GM18520 (cell line): ENCODE measurements at regions not wholly inside any gene's neighbourhood (a gene's known extent, or its start where the extent isn't known, plus 50 kb on each side); places are given as distances from the start of the nearest gene placed in this dataset.

Source experiments
- ATAC-seq: cut with Tn5 transposase; IDR thresholded peaks from one replicate; pipeline ENCODE4 v1.9.1; 2021; ENCODE audit not compliant: unreplicated experiment

DNA sequence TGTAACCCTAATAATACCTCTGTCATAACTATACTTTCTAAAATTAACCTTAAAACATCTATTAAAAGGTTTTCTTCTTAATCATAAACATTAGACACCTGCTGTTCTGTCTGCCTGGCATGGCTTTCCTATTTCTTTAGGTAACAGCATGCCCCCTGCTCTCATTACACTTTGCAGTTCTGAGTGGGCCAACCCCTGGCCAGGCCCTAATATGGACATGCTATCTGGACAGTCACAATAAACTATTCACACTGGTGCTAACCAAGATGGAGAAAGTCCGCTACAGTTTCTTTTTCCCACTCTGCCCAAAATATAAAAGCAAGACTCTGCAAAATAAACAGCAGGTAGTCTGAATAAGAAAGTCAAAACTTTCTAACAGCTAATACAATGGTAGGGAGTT, 84.0 kb downstream of the ELAPOR2 start:
- no peak for ATAC-seq

DNA sequence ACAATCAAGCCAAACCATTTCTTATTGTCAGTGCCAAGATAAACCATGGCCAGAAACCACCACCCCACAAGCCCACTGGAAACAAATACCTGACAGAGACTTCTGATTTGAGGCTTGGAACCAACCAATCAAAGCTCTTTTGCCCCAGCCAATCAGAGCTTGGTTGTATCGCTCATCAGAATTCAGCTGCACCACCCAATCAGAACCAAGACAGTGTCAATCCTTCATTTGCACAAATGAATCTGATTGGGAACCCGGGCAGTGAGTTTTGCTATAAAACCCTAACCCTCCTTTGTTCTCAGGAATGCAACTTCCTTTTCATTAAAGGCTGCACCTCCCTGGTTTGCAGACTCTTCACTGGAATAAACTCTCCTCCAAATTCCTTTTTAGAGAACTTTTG, 87.4 kb downstream of the ELAPOR2 start:
- no peak for ATAC-seq

GRCh38 chr7:86970986-86971385, 88.5 kb downstream of the ELAPOR2 start:
- ATAC-seq = no peak

DNA sequence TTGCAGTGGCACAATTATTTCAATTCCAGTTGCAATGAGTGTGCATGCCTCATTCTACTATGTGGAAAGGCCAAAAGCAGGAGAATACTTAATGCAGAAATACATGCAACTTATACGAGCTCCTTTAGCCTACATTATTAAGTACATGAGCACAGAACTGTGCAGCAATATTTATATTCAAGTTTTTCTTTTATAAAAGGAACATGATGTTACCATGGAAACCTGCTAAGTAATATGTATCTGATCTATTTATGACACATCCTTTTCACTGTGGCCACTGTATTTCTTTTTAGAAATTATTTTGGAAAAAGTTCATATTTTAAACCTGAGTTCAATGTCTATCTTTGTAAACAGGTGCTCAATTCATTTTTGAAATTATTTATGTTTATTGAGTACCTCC, 88.9 kb downstream of the ELAPOR2 start:
- ATAC-seq = no peak

DNA sequence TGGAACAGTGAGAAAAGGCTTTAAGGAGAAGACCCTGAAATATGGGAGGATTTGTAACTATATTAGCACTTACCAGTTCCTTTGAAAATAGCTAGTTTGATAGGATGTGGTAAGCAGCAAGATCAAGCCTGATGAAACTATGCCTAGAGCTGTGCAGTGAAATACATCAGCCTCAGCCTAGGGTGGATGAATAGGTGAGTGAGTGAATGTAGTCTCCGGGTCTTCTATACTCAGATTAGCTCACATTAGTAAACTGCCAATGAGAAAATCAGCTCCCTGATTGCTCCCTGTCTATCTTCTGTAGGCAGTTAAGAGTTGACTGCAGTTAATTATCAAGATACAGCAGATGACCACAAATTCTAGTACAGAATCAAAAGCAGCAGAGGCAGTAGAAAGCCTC, 89.6 kb downstream of the ELAPOR2 start:
- no peak for ATAC-seq

GRCh38 chr7:86968618-86969017, 90.8 kb downstream of the ELAPOR2 start:
- no peak for ATAC-seq

DNA sequence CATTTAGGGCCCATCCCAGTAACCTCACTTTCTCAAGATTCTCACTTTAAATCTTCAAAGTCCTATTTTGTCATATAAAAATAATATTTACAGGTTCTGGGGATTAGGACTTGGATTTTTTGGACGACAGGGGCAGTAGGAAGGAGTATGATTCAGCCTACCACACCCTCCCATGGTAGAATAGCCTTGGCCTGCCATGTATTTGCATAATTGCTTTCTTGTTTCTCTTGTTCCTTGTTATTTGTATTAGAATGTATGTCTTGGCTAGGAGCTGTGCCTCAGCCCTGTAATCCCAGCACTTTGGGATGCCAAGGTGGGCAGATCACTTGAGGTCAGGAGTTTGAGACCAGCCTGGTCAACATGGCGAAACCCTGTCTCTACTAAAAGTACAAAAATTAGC, 92.5 kb downstream of the ELAPOR2 start:
- ATAC-seq = peak; percentile 30

DNA sequence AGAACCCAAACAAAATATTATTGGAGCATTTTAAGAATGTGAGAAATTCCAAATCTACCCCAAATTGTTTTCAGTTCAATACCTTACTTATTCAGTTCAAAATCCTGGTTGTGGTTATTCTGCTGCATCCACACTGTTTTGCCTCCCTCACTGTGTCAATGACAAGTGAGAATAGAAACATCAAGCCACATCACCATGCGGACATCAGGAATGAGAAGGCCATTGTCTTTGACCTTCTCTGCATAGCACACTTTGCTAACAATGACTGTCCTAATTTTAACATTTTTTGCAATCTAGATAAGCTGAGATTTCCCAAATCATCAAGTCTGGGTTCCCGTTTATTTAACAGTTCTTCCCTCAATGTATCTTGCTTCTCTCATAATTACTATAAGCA, 93.7 kb downstream of the ELAPOR2 start:
- no peak for ATAC-seq

DNA sequence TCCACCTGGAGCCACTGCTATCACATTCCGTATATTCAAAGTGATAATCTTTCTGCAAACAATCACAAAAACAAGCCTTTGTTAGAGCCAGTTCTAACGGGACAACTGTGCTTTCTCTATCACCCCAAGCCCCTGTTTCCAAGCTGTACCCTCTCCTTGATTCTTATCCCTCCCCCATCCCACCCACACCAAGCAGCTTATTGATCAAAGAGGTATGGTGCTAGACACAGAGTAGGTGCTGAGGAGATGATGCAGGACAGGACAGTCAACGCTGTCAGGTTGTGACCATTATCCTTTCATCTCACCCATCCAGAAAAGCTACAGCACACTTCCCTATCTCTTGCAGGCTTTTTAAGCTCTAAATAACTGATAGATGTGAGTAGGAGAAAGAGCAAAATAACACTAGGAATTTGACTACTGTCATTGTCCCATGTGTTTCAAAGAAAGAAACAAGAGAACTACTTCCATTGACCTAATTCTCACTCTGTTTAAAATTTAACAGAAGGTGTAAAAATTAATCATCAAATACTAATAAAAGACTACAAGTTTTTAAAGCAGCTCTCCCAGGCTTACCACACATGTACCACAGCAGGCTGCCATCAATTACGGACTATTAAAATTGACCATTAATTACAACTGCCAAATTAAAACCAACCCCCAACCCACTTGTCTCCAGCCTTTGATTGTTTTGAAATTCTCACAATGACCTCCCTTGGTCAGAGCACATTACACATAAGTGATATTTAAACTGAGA, 94.3 kb downstream of the ELAPOR2 start:
- no peak for ATAC-seq

DNA sequence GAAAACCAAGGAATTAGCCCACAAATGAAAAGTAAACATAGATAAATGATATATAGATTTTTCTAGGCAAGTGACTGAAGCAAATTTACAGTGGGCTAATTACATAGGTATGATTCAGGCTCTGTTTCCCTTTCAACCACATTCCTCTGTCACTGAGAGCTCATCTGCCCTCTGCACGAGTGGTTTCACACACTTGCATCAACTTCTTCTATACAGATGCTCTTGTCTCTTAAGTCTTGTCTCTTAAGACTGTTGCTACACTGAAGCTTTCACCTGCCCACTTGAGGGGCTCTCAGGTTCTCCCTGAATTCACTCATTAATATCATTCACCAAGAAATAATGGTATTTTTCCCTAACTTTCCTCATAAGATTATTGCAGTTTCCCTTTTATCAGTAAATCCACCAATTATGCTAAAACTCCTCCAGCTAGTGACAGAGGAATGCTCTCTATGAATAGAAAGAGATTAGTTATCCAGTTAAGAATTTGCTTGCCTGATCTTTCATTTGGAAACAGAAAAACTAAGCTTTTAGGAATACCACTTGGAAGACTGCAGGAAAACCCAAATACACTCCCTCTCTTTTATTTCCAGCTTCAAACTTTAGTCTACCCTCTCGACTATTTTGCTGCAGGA, 95.7 kb downstream of the ELAPOR2 start:
- ATAC-seq = peak; percentile 88

DNA sequence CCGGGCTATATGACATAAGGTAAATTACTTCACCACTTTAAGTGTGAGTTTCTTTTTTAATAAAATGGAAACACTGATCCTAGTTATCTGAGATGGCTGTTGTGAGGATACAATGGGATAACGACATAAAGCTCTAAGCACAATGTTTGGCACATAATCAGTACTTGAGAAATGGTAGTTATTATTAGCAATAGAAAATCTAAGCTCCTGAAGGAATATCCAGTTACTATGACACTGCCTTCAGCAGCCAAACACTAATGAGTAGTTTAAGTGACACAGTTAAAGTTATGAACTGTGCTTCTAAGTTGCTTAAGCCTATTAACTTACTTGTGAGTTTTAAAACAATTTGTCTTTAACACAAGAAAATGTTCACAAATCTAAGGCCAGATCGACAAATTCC, 96.8 kb downstream of the ELAPOR2 start:
- no peak for ATAC-seq

- ATAC-seq = no peak
Observed at GRCh38 chr7:86961686-86962085, 97.8 kb downstream of the ELAPOR2 start.

DNA sequence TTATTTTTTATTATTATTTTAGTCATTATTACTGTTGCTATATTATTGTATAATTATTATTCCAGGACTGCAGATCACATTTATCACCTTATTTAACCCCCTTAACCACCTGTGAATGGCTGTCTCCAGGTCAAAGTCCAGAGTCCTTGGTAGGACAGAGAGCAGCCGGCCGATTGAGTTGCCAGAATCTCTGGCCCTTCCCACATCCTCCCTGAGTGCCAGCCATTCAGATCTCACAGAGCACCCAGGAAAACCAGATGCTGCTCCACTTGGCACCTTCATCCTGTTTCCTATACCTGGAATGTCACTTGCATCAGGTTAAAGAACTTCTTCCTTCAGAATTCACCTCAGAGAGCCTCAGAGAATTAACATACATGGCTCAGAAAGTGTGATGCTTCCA, 101.1 kb downstream of the ELAPOR2 start:
- ATAC-seq = no peak

- ATAC-seq = no peak
Observed at GRCh38 chr7:86956567-86956966, 102.9 kb downstream of the ELAPOR2 start.

- ATAC-seq = no peak
Observed at GRCh38 chr7:86955895-86956503, 103.5 kb downstream of the ELAPOR2 start.

DNA sequence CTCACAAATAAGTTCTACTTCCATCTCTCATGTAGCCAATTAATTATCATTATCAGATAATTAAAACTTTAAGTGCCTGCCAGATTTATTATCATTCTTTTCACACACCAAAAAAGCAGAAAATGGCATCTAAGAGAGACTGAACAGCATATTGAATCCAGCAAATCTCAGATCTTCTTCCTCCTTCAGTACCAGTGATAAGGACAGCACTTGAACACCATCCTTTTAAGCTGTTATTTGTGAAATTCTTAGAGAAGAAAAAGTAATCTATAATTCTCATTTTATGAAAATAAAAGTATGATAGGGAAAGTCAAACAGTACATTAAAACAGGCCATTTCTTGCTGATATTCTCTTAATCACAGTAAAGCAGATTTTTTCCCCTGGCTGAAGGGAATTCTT, 104.5 kb downstream of the ELAPOR2 start:
- no peak for ATAC-seq

- no peak for ATAC-seq
Observed at GRCh38 chr7:86953653-86954336, 105.7 kb downstream of the ELAPOR2 start.

- no peak for ATAC-seq
Observed at GRCh38 chr7:86953219-86953618, 106.2 kb downstream of the ELAPOR2 start.

- ATAC-seq = peak; percentile 42
Observed at GRCh38 chr7:86951895-86952294, 107.6 kb downstream of the ELAPOR2 start.

GRCh38 chr7:86950944-86951343, 108.5 kb downstream of the ELAPOR2 start:
- no peak for ATAC-seq

DNA sequence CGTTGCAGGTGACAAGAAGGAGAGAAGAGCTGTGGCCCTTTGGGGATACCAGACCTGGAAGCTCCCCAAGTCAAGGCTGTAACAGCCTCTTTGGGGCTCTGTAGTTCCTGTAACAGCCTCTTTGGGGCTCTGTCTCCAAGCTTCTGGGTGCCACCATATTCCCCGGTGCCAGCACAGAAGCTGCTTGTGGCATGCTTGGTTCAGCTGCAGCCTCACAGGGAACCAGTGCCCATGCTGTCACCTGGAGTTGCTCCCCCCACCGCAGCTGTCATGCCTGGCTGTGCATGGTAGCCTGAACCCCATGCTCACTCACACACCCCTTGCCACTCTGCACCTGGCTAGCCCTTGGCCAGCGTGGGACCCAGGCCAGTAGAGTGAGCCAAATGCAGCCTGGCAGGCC, 109.1 kb downstream of the ELAPOR2 start:
- ATAC-seq = no peak

- ATAC-seq = no peak
Observed at GRCh38 chr7:86949779-86950260, 109.6 kb downstream of the ELAPOR2 start.
